ENCODE measurements at regions not wholly inside any gene's neighbourhood (a gene's known extent, or its start where the extent isn't known, plus 50 kb on each side); places are given as distances from the start of the nearest gene placed in this dataset.

GRCh38 chr2:129879614-129880180 lies 99.8 kb upstream of the RAB6C start:
- no peak for DNase-seq

- DNase-seq = no peak
These were observed 99.2 kb upstream of the RAB6C start for GRCh38 chr2:129880309-129880708.

- no peak for DNase-seq
These were observed 98.5 kb upstream of the RAB6C start for GRCh38 chr2:129880971-129881370.

GRCh38 chr2:129881786-129882396 lies 97.6 kb upstream of the RAB6C start:
- DNase-seq = no peak

- DNase-seq = no peak
These were observed 97.0 kb upstream of the RAB6C start for GRCh38 chr2:129882476-129882875.

- DNase-seq = no peak
These were observed 96.3 kb upstream of the RAB6C start for GRCh38 chr2:129883121-129883520.

- no peak for DNase-seq
These were observed 95.2 kb upstream of the RAB6C start for GRCh38 chr2:129884221-129884786.

- DNase-seq = no peak
These were observed 93.7 kb upstream of the RAB6C start for GRCh38 chr2:129885735-129886134.

- DNase-seq = no peak
These were observed 91.7 kb upstream of the RAB6C start for GRCh38 chr2:129887688-129888266.

- no peak for DNase-seq
These were observed 91.0 kb upstream of the RAB6C start for GRCh38 chr2:129888461-129888860.

GRCh38 chr2:129888896-129889295 lies 90.6 kb upstream of the RAB6C start:
- no peak for DNase-seq

- DNase-seq = no peak
These were observed 87.8 kb upstream of the RAB6C start for GRCh38 chr2:129891341-129892320.

- DNase-seq = no peak
These were observed 87.1 kb upstream of the RAB6C start for GRCh38 chr2:129892360-129892759.

- no peak for DNase-seq
These were observed 86.7 kb upstream of the RAB6C start for GRCh38 chr2:129892773-129893172.

GRCh38 chr2:129893244-129893643 lies 86.2 kb upstream of the RAB6C start:
- DNase-seq = no peak

GRCh38 chr2:129894616-129895015 lies 84.8 kb upstream of the RAB6C start:
- no peak for DNase-seq

GRCh38 chr2:129895061-129895460 lies 84.4 kb upstream of the RAB6C start:
- DNase-seq = no peak

- DNase-seq = no peak
These were observed 83.9 kb upstream of the RAB6C start for GRCh38 chr2:129895526-129896082.

- DNase-seq = no peak
These were observed 83.0 kb upstream of the RAB6C start for GRCh38 chr2:129896226-129897100.

GRCh38 chr2:129901754-129902415 lies 77.6 kb upstream of the RAB6C start:
- no peak for DNase-seq
